Adrenal gland (tissue), 9 donors: ENCODE measurements at regions not wholly inside any gene's neighbourhood (a gene's known extent, or its start where the extent isn't known, plus 50 kb on each side); places are given as distances from the start of the nearest gene placed in this dataset.

ENCODE experiments used
- DNase-seq, 7 donors: peaks; one replicate each; pipeline ENCODE4 v3.0.0-alpha.2; 2019 to 2020
- H3K27ac ChIP-seq, 5 donors: fragments of 200-600 bp; sonication (generic) in 4 of 5; 1 replicate in 3 of 5; 2 replicates in 2 of 5; pipeline versions ENCODE4 v1.5.1 to v1.8.0; 2016 to 2020; ENCODE audit warnings: mild to moderate bottlenecking in 1 of 5
- H3K27me3 ChIP-seq: fragments of 200-600 bp; 2 replicates; pipeline ENCODE4 v1.8.0; 2021
- H3K36me3 ChIP-seq, 2 donors: fragments of 200-600 bp; replicated peaks in 1 of 2; 1 replicate in 1 of 2; 2 replicates in 1 of 2; pipeline versions ENCODE4 v1.5.1 to v1.8.0; 2018 to 2022
- H3K4me1 ChIP-seq, 2 donors: fragments of 200-600 bp; replicated peaks in 1 of 2; 1 replicate in 1 of 2; 2 replicates in 1 of 2; pipeline versions ENCODE4 v1.5.1 to v1.8.0; 2018 to 2021
- H3K4me3 ChIP-seq, 4 donors: fragments of 200-600 bp; sonication (generic) in 3 of 4; one replicate each; pipeline ENCODE4 v1.5.1; 2016 to 2018
- H3K9me3 ChIP-seq, 3 donors: fragments of 200-600 bp; sonication (generic) in 1 of 3; replicated peaks in 1 of 3; 1 replicate in 2 of 3; 2 replicates in 1 of 3; pipeline versions ENCODE4 v1.5.1 to v1.8.0; 2016 to 2021
- POLR2A ChIP-seq, 2 donors: fragments of 450-650 bp; IDR thresholded peaks; one replicate each; pipeline ENCODE4 v1.6.1; 2017; ENCODE audit warnings: antibody characterized with exemption in 2 of 2, mild to moderate bottlenecking in 2 of 2, moderate library complexity in 1 of 2
- WGBS, 4 donors: extraction: QIAGEN DNeasy Blood & Tissue Kit in 2 of 4; methylation state at CpG; one replicate each; pipeline versions ENCODE4 v1.1.5 to v1.1.7; 2013 to 2017; 5-methylcytosine and 5-hydroxymethylcytosine counted together
- intact Hi-C, 2 donors: fragments of 100-400 bp; cut with DNase I; formaldehyde crosslinking; loops; one replicate each; pipeline versions ENCODE4 v1.14.1 to v1.15.0; 2022 to 2023
- TF ChIP-seq, protein P1 (sequence below), 6 experiments: fragments of 450-650 bp in 4 of 6; fragments of 200-600 bp in 2 of 6; sonication (generic) in 1 of 6; IDR thresholded peaks; 1 replicate in 5 of 6; 2 replicates in 1 of 6; pipeline versions ENCODE4 v1.5.1 to v1.8.0; 2016 to 2021; ENCODE audit warnings: antibody characterized with exemption in 6 of 6, mild to moderate bottlenecking in 2 of 6, moderate library complexity in 1 of 6
- donor health status: healthy with polysubstance abuse.
- donor health status: Bipolar disorder and iron deficiency.
- donor health status: DM: yes; HTN: yes; CAD: no.
- donor health status: DM: no; HTN: no; CAD: no.
- donor health status: DM: no; HTN: no; CAD: no.

GRCh38 chr1:234531151-234531635 lies 52.2 kb upstream of the TARBP1 start:
- peak in 6 of 7 donors; percentile 40 to 88 (median 53) for DNase-seq
- H3K4me1 ChIP-seq: peaks cover 43 to 71% of the 10 kb centered on the region in 2 donors
- intact Hi-C loops: loop anchor here in 1 of 2 donors (10.0 kb wide), 1 partner anchor 64 kb away; no protein-coding TSS in a partner anchor
- H3K4me3 ChIP-seq: no peak overlapping the region
- H3K9me3 ChIP-seq: no peaks in the 10 kb centered on the region
- no peaks in the 10 kb centered on the region for H3K27me3 ChIP-seq
- 61 to 74% (median 71%) methylated on average over 19 to 20 of the region's 20 CpGs for WGBS, 4 donors
- peak overlapping the region; percentile 24 to 94 (median 87) for H3K27ac ChIP-seq
- peak in 1 of 2 donors; percentile 32 for TF ChIP-seq POLR2A (IDR thresholded peaks at IDR 0.05)
- TF ChIP-seq, protein P1, sequence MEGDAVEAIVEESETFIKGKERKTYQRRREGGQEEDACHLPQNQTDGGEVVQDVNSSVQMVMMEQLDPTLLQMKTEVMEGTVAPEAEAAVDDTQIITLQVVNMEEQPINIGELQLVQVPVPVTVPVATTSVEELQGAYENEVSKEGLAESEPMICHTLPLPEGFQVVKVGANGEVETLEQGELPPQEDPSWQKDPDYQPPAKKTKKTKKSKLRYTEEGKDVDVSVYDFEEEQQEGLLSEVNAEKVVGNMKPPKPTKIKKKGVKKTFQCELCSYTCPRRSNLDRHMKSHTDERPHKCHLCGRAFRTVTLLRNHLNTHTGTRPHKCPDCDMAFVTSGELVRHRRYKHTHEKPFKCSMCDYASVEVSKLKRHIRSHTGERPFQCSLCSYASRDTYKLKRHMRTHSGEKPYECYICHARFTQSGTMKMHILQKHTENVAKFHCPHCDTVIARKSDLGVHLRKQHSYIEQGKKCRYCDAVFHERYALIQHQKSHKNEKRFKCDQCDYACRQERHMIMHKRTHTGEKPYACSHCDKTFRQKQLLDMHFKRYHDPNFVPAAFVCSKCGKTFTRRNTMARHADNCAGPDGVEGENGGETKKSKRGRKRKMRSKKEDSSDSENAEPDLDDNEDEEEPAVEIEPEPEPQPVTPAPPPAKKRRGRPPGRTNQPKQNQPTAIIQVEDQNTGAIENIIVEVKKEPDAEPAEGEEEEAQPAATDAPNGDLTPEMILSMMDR (IDR thresholded peaks at IDR 0.05): no peak
- H3K36me3 ChIP-seq: no peaks in the 10 kb centered on the region

DNA sequence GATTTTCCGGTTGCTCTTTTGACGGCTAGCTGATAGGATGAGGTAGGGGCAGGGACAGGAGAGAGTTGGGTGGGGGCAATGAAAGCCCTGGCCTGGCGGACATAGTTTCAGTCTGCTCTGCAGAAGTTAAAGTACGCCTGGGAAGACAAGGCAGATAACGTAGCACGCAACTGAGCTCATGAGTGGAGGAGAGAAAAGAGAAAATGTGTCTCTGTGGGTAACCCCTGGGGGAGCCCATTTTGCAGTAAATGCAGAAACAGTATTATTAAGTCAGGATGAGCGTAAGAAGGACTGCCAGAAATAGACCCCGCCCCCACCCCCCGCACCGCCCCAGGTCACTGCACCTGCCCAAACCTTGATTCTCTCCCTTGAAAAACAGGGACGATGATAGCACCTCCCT lies 51.7 kb upstream of the TARBP1 start:
- H3K36me3 ChIP-seq: no peaks in the 10 kb centered on the region
- H3K27me3 ChIP-seq: no peaks in the 10 kb centered on the region
- peak in 1 of 7 donors; percentile 21 for DNase-seq
- TF ChIP-seq, protein P1 (IDR thresholded peaks at IDR 0.05): no peak
- TF ChIP-seq POLR2A (IDR thresholded peaks at IDR 0.05): no peak
- H3K4me3 ChIP-seq: no peak overlapping the region
- 88 to 90% (median 88%) methylated on average over 11 of the region's 11 CpGs for WGBS, 4 donors
- intact Hi-C loops: loop anchor here in 1 of 2 donors (10.0 kb wide), 1 partner anchor 64 kb away; no protein-coding TSS in a partner anchor
- peaks cover 43 to 66% of the 10 kb centered on the region in 2 donors for H3K4me1 ChIP-seq
- H3K9me3 ChIP-seq: no peaks in the 10 kb centered on the region
- H3K27ac ChIP-seq: peak overlapping the region in 4 of 5 donors; percentile 82 to 94 (median 90)

DNA sequence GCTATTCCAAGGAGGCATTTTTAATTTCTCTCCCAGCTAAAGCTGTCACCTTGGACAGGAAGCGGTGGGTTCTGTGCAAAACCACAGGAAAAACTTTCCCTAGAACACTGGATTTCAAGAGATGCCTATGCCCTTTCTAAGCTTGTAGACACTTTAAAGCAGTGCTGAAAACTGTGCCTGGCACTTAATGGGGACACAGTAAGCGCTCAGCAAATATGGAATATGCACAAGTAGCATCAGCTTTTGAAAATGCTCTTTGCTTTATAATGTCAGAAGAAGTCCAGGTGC lies 50.9 kb upstream of the TARBP1 start:
- Histone ChIP-seq H3K4me1 (peaks cover 36 to 58% of the 10 kb centered on the region in 2 donors), H3K27ac (peak overlapping the region in 2 of 5 donors; percentile 33 to 94), H3K36me3 (no peaks in the 10 kb centered on the region), H3K4me3 (no peak overlapping the region), H3K27me3 (no peaks in the 10 kb centered on the region), H3K9me3 (no peaks in the 10 kb centered on the region)
- 88 to 97% (median 91%) methylated on average over 2 of the region's 2 CpGs for WGBS, 4 donors
- no peak for DNase-seq
- intact Hi-C loops: loop anchor here in 1 of 2 donors (10.0 kb wide), 1 partner anchor 65 kb away; no protein-coding TSS in a partner anchor
- TF ChIP-seq, protein P1 (IDR thresholded peaks at IDR 0.05): no peak
- no peak for TF ChIP-seq POLR2A (IDR thresholded peaks at IDR 0.05)

GRCh38 chr1:234529095-234529949 lies 50.3 kb upstream of the TARBP1 start:
- Histone ChIP-seq H3K4me3 (no peak overlapping the region), H3K36me3 (no peaks in the 10 kb centered on the region), H3K27me3 (no peaks in the 10 kb centered on the region), H3K4me1 (peaks cover 30 to 52% of the 10 kb centered on the region in 2 donors), H3K9me3 (no peaks in the 10 kb centered on the region), H3K27ac (peak overlapping the region in 2 of 5 donors; percentile 54 to 94)
- WGBS, 4 donors: 73 to 78% (median 74%) methylated on average over 8 of the region's 8 CpGs
- no peak for TF ChIP-seq POLR2A (IDR thresholded peaks at IDR 0.05)
- TF ChIP-seq, protein P1 (IDR thresholded peaks at IDR 0.05): no peak
- DNase-seq: no peak
- intact Hi-C loops: no loop called here
